HG02623 (cell line): ENCODE measurements at regions not wholly inside any gene's neighbourhood (a gene's known extent, or its start where the extent isn't known, plus 50 kb on each side); places are given as distances from the start of the nearest gene placed in this dataset.
"Not testable (repeated sequence)": the region's sequence is repeated elsewhere in the genome, so short reads cannot be mapped to it uniquely, and the experiment has no call there.

Experiments used
- ATAC-seq: cut with Tn5 transposase; IDR thresholded peaks from one replicate; pipeline ENCODE4 v1.9.1; 2021; ENCODE audit warnings: moderate library complexity; ENCODE audit not compliant: unreplicated experiment

- no peak for ATAC-seq
These were observed 121.9 kb downstream of the FGF18 start for GRCh38 chr5:171541341-171541776.

- ATAC-seq: no peak
These were observed 123.2 kb downstream of the FGF18 start for GRCh38 chr5:171542525-171543140.

GRCh38 chr5:171543148-171543815 is 123.8 kb downstream of the FGF18 start:
- no peak for ATAC-seq

GRCh38 chr5:171544913-171545765 is 125.7 kb downstream of the FGF18 start:
- ATAC-seq: no peak

GRCh38 chr5:171549274-171549673 is 129.8 kb downstream of the FGF18 start:
- no peak for ATAC-seq

- not testable (repeated sequence) for ATAC-seq
These were observed 134.4 kb downstream of the FGF18 start for GRCh38 chr5:171553817-171554216.

- no peak for ATAC-seq
These were observed 135.7 kb downstream of the FGF18 start for GRCh38 chr5:171555160-171555559.

GRCh38 chr5:171562822-171563221 is 143.4 kb downstream of the FGF18 start:
- no peak for ATAC-seq

GRCh38 chr5:171568389-171568788 is 148.9 kb downstream of the FGF18 start:
- no peak for ATAC-seq

GRCh38 chr5:171569065-171569712 is 149.7 kb downstream of the FGF18 start:
- no peak for ATAC-seq

- ATAC-seq: no peak
These were observed 150.9 kb downstream of the FGF18 start for GRCh38 chr5:171570244-171570825.

GRCh38 chr5:171571663-171572062 is 152.2 kb downstream of the FGF18 start:
- ATAC-seq: no peak

GRCh38 chr5:171573021-171573420 is 153.6 kb downstream of the FGF18 start:
- no peak for ATAC-seq

- no peak for ATAC-seq
These were observed 154.2 kb downstream of the FGF18 start for GRCh38 chr5:171573451-171574225.

- no peak for ATAC-seq
These were observed 154.9 kb downstream of the FGF18 start for GRCh38 chr5:171574376-171574775.

- no peak for ATAC-seq
These were observed 155.9 kb downstream of the FGF18 start for GRCh38 chr5:171575386-171575785.

GRCh38 chr5:171575808-171576207 is 156.4 kb downstream of the FGF18 start:
- ATAC-seq: no peak

- no peak for ATAC-seq
These were observed 157.8 kb downstream of the FGF18 start for GRCh38 chr5:171577042-171577758.

GRCh38 chr5:171578049-171578828 is 158.8 kb downstream of the FGF18 start:
- ATAC-seq: no peak
